ENCODE measurements at regions not wholly inside any gene's neighbourhood (a gene's known extent, or its start where the extent isn't known, plus 50 kb on each side); places are given as distances from the start of the nearest gene placed in this dataset.

GRCh38 chr6:139821676-139822223 lies 447.3 kb upstream of the CITED2 start:
- TF ChIP-seq CTCF (IDR thresholded peaks at IDR 0.05) (no peak), POLR2A (IDR thresholded peaks at IDR 0.05) (no peak)

All from Peyer's patch (tissue), 4 donors.